K562 (cell line): ENCODE measurements at regions not wholly inside any gene's neighbourhood (a gene's known extent, or its start where the extent isn't known, plus 50 kb on each side); places are given as distances from the start of the nearest gene placed in this dataset.

Source experiments
- ATAC-seq: fragments of 200-7000 bp; cut with Tn5 transposase; 3 replicates; pipeline ENCODE4 v1.9.1; 2020; ENCODE audit warnings: moderate library complexity
- BruUV-seq: library from RNA; stranded (reverse); fragments of 400-500 nt; replicated peaks from 2 replicates; lab custom pipeline; 2021; lab: Mats Ljungman, UMichigan
- CTCF ChIA-PET: fragments of 300-600 bp; formaldehyde crosslinking; extraction: SDS; loops from one replicate; lab custom pipeline; 2021; ENCODE audit warnings: low intra/inter-chr PET ratio; lab: Yijun Ruan, JAX
- POLR2A ChIA-PET: fragments of 300-600, 350-650 bp; sonication (Branson Sonifier 250); formaldehyde crosslinking; extraction: SDS; loops from one replicate; lab custom pipeline; 2021; ENCODE audit warnings: antibody characterized with exemption, inconsistent platforms; lab: Yijun Ruan, JAX
- DNase-seq, 4 experiments: peaks; one replicate each; pipeline versions ENCODE4 v3.0.0 to v3.0.0-alpha.2; 2011 to 2018; ENCODE audit warnings: low spot score in 3 of 4, mixed read lengths in 3 of 4; ENCODE audit errors: extremely low read depth in 1 of 4
- FAIRE-seq: peaks from 2 replicates; lab custom pipeline; 2011; peaks lifted over from hg19 to GRCh38; lab: Jason Lieb, UNC
- H2AFZ ChIP-seq: 2 replicates; pipeline ENCODE4 v1.6.0; 2011; ENCODE audit warnings: low read depth, low read length, control low read depth, inconsistent platforms
- H3K27ac ChIP-seq: fragments of 200-600 bp; 3 replicates; pipeline ENCODE4 v1.8.0; 2011; ENCODE audit warnings: low read depth, mild to moderate bottlenecking, control low read depth, inconsistent platforms, low read length, moderate library complexity, mixed read lengths; ENCODE audit errors: extremely low read depth
- H3K27me3 ChIP-seq, 2 experiments: fragments of 300-600 bp in 1 of 2; 2 replicates in 1 of 2; 3 replicates in 1 of 2; pipeline versions ENCODE4 v1.6.0 to v1.8.0; 2011; ENCODE audit warnings: inconsistent platforms in 2 of 2, low read length in 2 of 2, mild to moderate bottlenecking in 1 of 2, mixed read lengths in 1 of 2, moderate library complexity in 1 of 2; ENCODE audit not compliant: control insufficient read depth in 2 of 2, insufficient read depth in 2 of 2
- H3K36me3 ChIP-seq: fragments of 300-600 bp; 3 replicates; pipeline ENCODE4 v1.8.0; 2011; ENCODE audit warnings: mild to moderate bottlenecking, low read length, inconsistent platforms; ENCODE audit not compliant: control insufficient read depth, insufficient read depth
- H3K4me1 ChIP-seq, 2 experiments: fragments of 200-600 bp in 1 of 2; replicated peaks in 1 of 2; 2 replicates in 1 of 2; 3 replicates in 1 of 2; pipeline versions ENCODE4 v1.5.1 to v1.8.0; 2011; ENCODE audit warnings: inconsistent platforms in 2 of 2, low read length in 2 of 2, mild to moderate bottlenecking in 1 of 2, mixed read lengths in 1 of 2, moderate library complexity in 1 of 2; ENCODE audit not compliant: control insufficient read depth in 2 of 2, insufficient read depth in 2 of 2
- H3K4me2 ChIP-seq: 2 replicates; pipeline ENCODE4 v1.6.1; 2011; ENCODE audit warnings: low read length, control low read depth, inconsistent platforms, mixed read lengths; ENCODE audit not compliant: insufficient read depth
- H3K4me3 ChIP-seq: fragments of 200-600 bp; sonication (generic), shearing (Covaris generic); 2 replicates; pipeline ENCODE4 v1.5.1; 2016; ENCODE audit warnings: control low read depth, inconsistent platforms
- H3K79me2 ChIP-seq: fragments of 200-600 bp; 3 replicates; pipeline ENCODE4 v1.8.0; 2011; ENCODE audit warnings: low read length, inconsistent platforms; ENCODE audit not compliant: control insufficient read depth, insufficient read depth
- H3K9ac ChIP-seq, 2 experiments: 2 replicates each; pipeline versions ENCODE4 v1.6.0 to v1.6.1; 2011; ENCODE audit warnings: low read depth in 2 of 2, low read length in 2 of 2, control low read depth in 1 of 2, inconsistent platforms in 1 of 2, mild to moderate bottlenecking in 1 of 2, mixed read lengths in 1 of 2; ENCODE audit not compliant: insufficient read depth in 1 of 2
- H3K9me1 ChIP-seq: one replicate; pipeline ENCODE4 v1.6.0; 2011; ENCODE audit warnings: inconsistent platforms, mild to moderate bottlenecking, low read length, moderate library complexity; ENCODE audit not compliant: control insufficient read depth, insufficient read depth
- H3K9me3 ChIP-seq: replicated peaks from 2 replicates; pipeline ENCODE4 v1.5.1; 2011; ENCODE audit warnings: low read depth, low read length, inconsistent platforms; ENCODE audit not compliant: control insufficient read depth, insufficient read depth
- H4K20me1 ChIP-seq: replicated peaks from 2 replicates; pipeline ENCODE4 v1.6.1; 2011; ENCODE audit warnings: low read length, inconsistent platforms, mixed read lengths; ENCODE audit not compliant: control insufficient read depth, insufficient read depth
- DNMT1 ChIP-seq: fragments of 450-650 bp; IDR thresholded peaks from 2 replicates; pipeline ENCODE4 v1.6.1; 2016; ENCODE audit warnings: antibody characterized with exemption, mild to moderate bottlenecking
- GABPB2 ChIP-seq: fragments of 250-450 bp; sonication (Bioruptor Pico); conservative IDR thresholded peaks from 2 replicates; pipeline ENCODE4 v1.5.1; 2021; ENCODE audit warnings: mild to moderate bottlenecking
- GATA2 ChIP-seq: sonication (generic); formaldehyde crosslinking; IDR thresholded peaks from 2 replicates; pipeline ENCODE4 v1.4.0; 2020; ENCODE audit warnings: mild to moderate bottlenecking, missing genetic modification reagents
- HNRNPUL1 ChIP-seq: fragments of 200-400 bp; formaldehyde crosslinking; IDR thresholded peaks from 2 replicates; pipeline ENCODE4 v1.6.1; 2017; ENCODE audit warnings: low read length
- MTF1 ChIP-seq: fragments of 250-450 bp; sonication (Bioruptor Pico); IDR thresholded peaks from 2 replicates; pipeline ENCODE4 v1.9.0; 2021; ENCODE audit warnings: moderate library complexity, mild to moderate bottlenecking, inconsistent platforms, borderline replicate concordance
- NCOR1 ChIP-seq: fragments of 450-650 bp; IDR thresholded peaks from 2 replicates; pipeline ENCODE4 v1.6.1; 2016; ENCODE audit warnings: mild to moderate bottlenecking, moderate library complexity
- NFIC ChIP-seq: fragments of 450-650 bp; IDR thresholded peaks from 2 replicates; pipeline ENCODE4 v1.6.1; 2017; ENCODE audit warnings: mild to moderate bottlenecking, inconsistent platforms
- PPARD ChIP-seq: fragments of 250-450 bp; sonication (Bioruptor Pico); IDR thresholded peaks from 2 replicates; pipeline ENCODE4 v1.8.0; 2022; ENCODE audit warnings: inconsistent platforms, mild to moderate bottlenecking, moderate library complexity
- SFPQ ChIP-seq: fragments of 200-400 bp; formaldehyde crosslinking; IDR thresholded peaks from 2 replicates; pipeline ENCODE4 v1.6.1; 2017; ENCODE audit warnings: mild to moderate bottlenecking, low read depth, low read length, moderate library complexity
- ZNF175 ChIP-seq: fragments of 200-800 bp; sonication (Bioruptor generic); IDR thresholded peaks from 2 replicates; pipeline ENCODE4 v1.6.1; 2016; ENCODE audit warnings: low read depth, mild to moderate bottlenecking, missing genetic modification characterization, missing compliant biosample characterization
- ZNF197 ChIP-seq: fragments of 200-800 bp; sonication (Bioruptor generic); IDR thresholded peaks from 2 replicates; pipeline ENCODE4 v1.6.1; 2016; ENCODE audit warnings: low read depth, missing genetic modification characterization, missing compliant biosample characterization
- ZNF217 ChIP-seq: sonication (generic); formaldehyde crosslinking; IDR thresholded peaks from 2 replicates; pipeline ENCODE4 v1.8.0; 2022; ENCODE audit warnings: mild to moderate bottlenecking, missing genetic modification reagents
- ZNF274 ChIP-seq: IDR thresholded peaks from 2 replicates; pipeline ENCODE4 v1.6.1; 2011; ENCODE audit warnings: low read depth, mild to moderate bottlenecking, low read length, moderate library complexity, borderline replicate concordance
- WGBS: fragments of 100-300 bp; shearing (Covaris generic); methylation state at CpG from one replicate; pipeline ENCODE4 v1.1.6; 2016; ENCODE audit warnings: low coverage, mixed read lengths; ENCODE audit not compliant: insufficient coverage; ENCODE audit errors: missing lambda C conversion rate; 5-methylcytosine and 5-hydroxymethylcytosine counted together
- in situ Hi-C: fragments of 300-500 bp; cut with MboI; formaldehyde crosslinking; loops from 4 replicates; pipeline ENCODE4 v1.15.0; 2018; ENCODE audit warnings: inconsistent platforms, mixed read lengths
- intact Hi-C: fragments of 100-400 bp; cut with micrococcal nuclease; formaldehyde crosslinking; loops from 2 replicates; pipeline ENCODE4 v1.14.2; 2022
- TF ChIP-seq, protein P1 (sequence below), 2 experiments: fragments of 250-450 bp in 1 of 2; fragments of 450-650 bp in 1 of 2; sonication (Bioruptor Pico) in 1 of 2; IDR thresholded peaks; 2 replicates each; pipeline versions ENCODE4 v1.6.1 to v1.8.0; 2016 to 2021; ENCODE audit warnings: mild to moderate bottlenecking in 2 of 2, moderate library complexity in 2 of 2, missing compliant biosample characterization in 1 of 2, missing genetic modification characterization in 1 of 2
- TF ChIP-seq, protein P2 (sequence below): fragments of 200-800 bp; sonication (Bioruptor generic); IDR thresholded peaks from 2 replicates; pipeline ENCODE4 v1.6.1; 2017; ENCODE audit warnings: missing genetic modification characterization, missing compliant biosample characterization

DNA sequence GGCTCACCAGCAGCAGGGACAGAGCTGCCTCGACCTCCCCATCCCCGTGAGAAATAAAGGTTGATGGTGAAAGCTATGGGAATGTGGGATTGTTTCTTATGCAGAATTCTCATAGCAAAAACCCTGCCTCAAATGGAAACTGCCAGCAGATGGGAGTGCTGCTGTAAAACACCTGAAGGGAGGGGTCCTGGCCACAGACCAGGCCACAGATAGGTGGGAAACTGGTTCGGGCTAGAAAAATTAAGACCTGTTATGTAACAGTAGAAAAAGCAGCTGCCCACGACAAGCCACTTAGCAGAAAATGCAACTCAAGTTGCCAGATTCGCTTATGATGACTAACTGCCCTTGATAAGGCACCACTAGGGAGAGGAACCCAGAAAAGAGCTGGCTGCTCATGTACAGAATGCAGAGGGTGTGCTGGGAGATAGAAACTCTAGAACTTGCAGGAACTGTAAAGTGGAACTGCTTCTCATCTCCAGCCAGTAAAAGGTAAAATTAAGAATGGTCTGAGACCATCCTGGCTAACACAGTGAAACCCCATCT lies 114.5 kb upstream of the SALL3 start (continued):
- TF ChIP-seq, protein P1, sequence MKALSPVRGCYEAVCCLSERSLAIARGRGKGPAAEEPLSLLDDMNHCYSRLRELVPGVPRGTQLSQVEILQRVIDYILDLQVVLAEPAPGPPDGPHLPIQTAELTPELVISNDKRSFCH (CRISPR knock-in tag; IDR thresholded peaks at IDR 0.05) = no peak
- TF ChIP-seq, protein P1 (tag; IDR thresholded peaks at IDR 0.05) = no peak
- no peak for TF ChIP-seq ZNF175 (CRISPR knock-in tag)
- no peak for TF ChIP-seq DNMT1
- no peak for TF ChIP-seq ZNF217

DNA sequence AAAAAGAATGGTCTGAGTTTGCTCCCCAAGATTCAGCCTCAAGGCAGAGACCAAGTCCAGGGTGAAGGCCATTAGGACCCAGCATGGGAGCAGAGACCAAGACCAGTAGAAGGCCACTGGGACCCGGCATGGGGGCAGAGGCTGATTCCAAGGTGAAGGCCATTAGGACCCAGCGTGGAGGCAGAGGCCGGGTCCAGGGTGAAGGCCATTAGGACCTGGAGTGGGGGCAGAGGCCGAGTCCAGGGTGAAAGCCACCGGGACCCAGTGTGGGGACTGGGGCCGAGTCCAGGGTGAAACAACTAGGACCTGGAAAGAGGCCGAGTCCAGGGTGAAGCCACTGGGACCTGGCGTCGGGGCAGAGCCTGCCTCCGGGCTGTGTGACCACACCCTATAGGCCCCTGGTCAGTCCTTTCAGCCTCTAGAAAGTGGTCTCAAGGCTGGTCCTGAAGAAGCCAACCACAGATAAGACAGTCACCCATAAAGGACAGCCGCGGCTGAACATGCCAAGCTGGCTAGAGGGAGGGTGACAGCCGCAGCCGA lies 113.8 kb upstream of the SALL3 start:
- POLR2A ChIA-PET = interaction anchor here (0.6 kb wide), 1 partner anchor 11 kb away, joined by 3 read pairs; no protein-coding TSS in a partner anchor
- Histone ChIP-seq H4K20me1 (no peaks in the 10 kb centered on the region), H3K9me1 (no peaks in the 10 kb centered on the region), H3K36me3 (no peaks in the 10 kb centered on the region), H3K27me3 (peaks cover 0 to 39% of the 10 kb centered on the region in 2 experiments; a peak in 3 of 5 replicates), H3K4me3 (no peak overlapping the region), H3K9ac (no peak overlapping the region), H3K4me2 (no peak overlapping the region), H3K4me1 (no peaks in the 10 kb centered on the region), H3K27ac (no peak overlapping the region), H3K79me2 (no peaks in the 10 kb centered on the region), H2AFZ (no peak overlapping the region), H3K9me3 (no peaks in the 10 kb centered on the region)
- 1% methylated on average over 13 of the region's 14 CpGs for WGBS
- DNase-seq (no peak), FAIRE-seq (no peak), ATAC-seq (no peak)
- no TSS peak for BruUV-seq
- in situ Hi-C loops (no loop called here), intact Hi-C loops (no loop called here)
- CTCF ChIA-PET = no interaction called here
- TF ChIP-seq MTF1 (CRISPR knock-in tag) = no peak
- TF ChIP-seq ZNF197 (CRISPR knock-in tag) = no peak
- no peak for TF ChIP-seq HNRNPUL1
- TF ChIP-seq, protein P2, sequence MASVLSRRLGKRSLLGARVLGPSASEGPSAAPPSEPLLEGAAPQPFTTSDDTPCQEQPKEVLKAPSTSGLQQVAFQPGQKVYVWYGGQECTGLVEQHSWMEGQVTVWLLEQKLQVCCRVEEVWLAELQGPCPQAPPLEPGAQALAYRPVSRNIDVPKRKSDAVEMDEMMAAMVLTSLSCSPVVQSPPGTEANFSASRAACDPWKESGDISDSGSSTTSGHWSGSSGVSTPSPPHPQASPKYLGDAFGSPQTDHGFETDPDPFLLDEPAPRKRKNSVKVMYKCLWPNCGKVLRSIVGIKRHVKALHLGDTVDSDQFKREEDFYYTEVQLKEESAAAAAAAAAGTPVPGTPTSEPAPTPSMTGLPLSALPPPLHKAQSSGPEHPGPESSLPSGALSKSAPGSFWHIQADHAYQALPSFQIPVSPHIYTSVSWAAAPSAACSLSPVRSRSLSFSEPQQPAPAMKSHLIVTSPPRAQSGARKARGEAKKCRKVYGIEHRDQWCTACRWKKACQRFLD (CRISPR knock-in tag) = no peak
- TF ChIP-seq NCOR1 = no peak
- no peak for TF ChIP-seq ZNF274
- no peak for TF ChIP-seq NFIC
- TF ChIP-seq SFPQ = no peak
- no peak for TF ChIP-seq PPARD (CRISPR knock-in tag)
- TF ChIP-seq GABPB2 = no peak
- TF ChIP-seq GATA2 = no peak
